ENCODE measurements at regions not wholly inside any gene's neighbourhood (a gene's known extent, or its start where the extent isn't known, plus 50 kb on each side); places are given as distances from the start of the nearest gene placed in this dataset.

- TF ChIP-seq CTCF (IDR thresholded peaks at IDR 0.05 in 8 of 11, conservative IDR thresholded peaks at IDR 0.05 in 3 of 11): no peak
- no peak for TF ChIP-seq POLR2A (IDR thresholded peaks at IDR 0.05)
Observed at GRCh38 chr1:106756752-106757151, 299.7 kb upstream of the PRMT6 start.
